GM19025 (cell line): ENCODE measurements at regions not wholly inside any gene's neighbourhood (a gene's known extent, or its start where the extent isn't known, plus 50 kb on each side); places are given as distances from the start of the nearest gene placed in this dataset.
"Not testable (repeated sequence)": the region's sequence is repeated elsewhere in the genome, so short reads cannot be mapped to it uniquely, and the experiment has no call there.

Experiments used
- ATAC-seq: cut with Tn5 transposase; IDR thresholded peaks from one replicate; pipeline ENCODE4 v1.9.1; 2021; ENCODE audit warnings: mild to moderate bottlenecking, low read depth, moderate library complexity; ENCODE audit not compliant: unreplicated experiment

DNA sequence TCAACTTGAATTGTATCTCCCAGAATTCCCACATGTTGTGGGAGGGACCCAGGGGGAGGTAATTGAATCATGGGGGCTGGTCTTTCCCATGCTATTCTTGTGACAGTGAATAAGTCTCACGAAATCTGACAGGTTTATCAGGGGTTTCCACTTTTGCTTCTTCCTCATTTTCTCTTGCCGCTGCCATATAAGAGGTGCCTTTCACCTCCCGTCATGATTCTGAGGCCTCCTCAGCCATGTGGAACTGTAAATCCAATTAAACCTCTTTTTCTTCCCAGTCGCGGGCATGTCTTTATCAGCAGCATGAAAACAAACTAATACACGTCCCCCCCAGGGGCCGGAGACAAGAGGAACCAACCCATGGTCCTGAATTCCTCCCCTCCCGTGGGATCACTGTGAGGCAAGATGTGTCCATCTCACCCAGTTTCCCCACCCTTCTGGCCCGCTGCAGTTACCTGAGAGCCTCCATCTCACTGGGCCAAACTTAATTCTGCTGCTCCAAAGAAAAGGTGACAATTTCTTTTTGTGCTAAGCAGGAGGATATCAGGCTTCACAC lies 354.0 kb upstream of the JARID2 start:
- ATAC-seq = not testable (repeated sequence)

DNA sequence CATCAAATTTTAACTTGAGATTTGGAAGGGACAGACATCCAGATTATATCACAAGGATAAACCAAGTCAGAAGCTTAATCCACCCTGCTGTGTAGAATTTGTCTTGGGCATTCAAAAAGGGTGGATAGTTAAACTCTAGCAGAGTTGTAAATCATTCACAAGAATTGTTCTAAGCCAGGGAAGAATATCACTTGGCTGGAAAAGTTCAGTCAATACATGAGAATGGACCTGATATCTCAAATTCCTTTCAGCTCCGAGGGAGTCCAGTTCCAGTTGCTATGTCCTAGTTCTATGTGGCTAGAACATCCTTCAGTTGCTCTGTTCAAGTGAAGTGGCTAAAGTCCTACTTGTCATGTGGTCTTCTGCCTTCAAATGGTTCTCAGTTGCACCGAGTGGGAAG lies 351.8 kb upstream of the JARID2 start:
- ATAC-seq = no peak

DNA sequence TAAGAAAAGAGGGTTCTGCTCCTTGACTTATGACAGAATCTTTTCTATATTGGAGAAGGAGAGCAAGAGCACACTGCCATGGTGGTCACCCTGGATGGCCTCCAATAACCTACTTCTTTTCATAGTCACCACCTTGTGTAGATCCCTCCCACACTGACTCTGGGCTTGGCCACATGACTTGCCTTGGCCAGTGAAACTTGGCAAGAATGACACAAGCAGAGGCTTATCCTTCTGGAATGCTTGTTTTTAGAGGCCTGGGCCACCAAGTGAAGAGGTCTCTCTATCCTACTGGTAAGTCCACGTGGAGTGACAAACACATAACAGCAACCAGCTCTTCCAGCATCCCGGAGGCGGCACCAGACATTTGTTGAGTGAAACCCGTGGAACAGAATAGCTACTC lies 349.4 kb upstream of the JARID2 start:
- no peak for ATAC-seq

DNA sequence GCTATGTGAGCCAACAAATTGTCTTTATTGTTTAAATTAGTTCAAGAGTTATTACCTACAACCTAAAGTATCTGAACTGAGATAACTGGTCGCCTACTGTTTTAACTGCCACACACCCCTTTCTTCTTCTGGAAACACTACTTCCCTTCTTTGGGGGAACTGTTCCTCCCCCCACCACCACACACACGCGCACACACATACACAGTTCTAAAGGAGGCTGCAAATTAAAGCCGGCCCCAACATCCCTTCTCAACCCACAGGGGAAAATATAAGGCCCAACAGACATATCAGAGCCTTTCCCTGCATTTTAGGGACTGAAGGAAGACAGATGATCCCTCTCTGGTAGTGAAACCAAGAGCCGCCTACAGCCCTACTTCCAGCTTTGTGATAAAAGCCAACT lies 348.0 kb upstream of the JARID2 start:
- no peak for ATAC-seq

DNA sequence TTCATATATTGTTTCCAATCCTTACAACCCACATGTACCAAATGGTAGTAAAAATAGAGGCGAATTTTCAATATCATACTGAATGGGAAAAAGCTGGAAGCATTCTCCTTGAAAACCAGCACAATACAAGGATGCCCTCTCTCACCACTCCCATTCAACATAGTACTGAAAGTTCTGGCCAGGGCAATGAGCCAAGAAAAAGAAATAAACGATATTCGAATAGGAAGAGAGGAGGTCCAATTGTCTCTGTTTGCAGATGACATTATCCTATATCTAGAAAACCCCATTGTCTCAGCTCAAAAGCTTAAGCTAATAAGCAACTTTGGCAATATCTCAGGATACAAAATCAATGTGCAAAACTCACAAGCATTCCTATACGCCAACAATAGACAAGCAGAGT lies 346.4 kb upstream of the JARID2 start:
- ATAC-seq = not testable (repeated sequence)

DNA sequence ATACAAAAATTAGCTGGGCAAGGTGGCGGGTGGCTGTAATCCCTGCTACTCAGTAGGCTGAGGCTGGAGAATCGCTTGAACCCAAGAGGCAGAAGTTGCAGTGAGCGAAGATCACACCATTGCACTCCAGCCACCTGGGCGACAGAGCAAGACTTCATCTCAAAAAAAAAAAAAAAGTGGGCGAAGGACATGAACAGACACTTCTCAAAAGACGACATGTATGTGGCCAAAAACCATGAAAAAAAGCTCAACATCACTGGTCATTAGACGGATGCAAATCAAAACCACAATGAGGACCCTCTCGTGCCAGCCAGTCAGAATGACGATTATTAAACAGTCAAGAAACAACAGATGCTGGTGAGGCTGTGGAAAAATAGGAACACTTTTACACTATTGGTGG lies 344.9 kb upstream of the JARID2 start:
- no peak for ATAC-seq

DNA sequence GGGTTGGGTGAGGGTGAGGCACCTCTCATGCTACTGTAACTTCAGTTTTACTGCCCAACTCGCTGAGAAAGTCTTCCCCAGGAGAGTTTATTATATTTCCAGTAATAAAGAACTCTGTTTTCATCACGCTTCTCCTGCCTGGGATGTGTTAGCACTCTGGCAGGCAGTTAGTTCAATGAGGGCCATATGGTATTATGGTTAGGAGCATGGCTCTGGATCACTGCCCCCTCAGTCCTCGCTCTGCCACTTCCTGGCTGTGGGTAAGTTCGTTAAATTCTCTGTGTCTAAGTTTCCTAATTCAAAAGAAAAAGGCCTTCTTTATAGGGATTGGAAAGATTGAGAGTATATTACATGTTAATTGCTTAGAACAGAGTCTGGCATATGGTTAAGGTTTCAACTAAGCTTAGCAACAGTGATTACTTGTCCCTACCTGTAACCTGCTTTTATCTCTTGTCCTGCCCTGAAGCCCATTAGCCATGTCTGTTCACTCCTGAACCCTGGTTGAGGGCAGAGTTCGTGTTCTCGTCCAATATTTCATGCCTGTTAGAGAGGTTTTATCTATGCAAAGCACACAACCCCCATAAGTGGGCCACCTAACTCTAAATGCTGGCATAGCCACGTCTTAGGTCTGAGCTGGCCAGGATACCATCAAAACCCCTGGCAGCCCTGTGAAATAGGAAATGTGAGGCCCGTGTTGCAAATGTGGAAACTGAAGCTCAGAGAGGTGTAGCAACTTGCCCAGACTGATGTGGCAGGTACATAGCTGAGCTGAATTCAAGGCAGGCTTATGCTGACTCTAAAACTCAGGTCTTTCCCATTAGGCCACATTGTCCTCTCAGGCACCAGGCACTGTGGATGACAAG lies 342.5 kb upstream of the JARID2 start:
- no peak for ATAC-seq

DNA sequence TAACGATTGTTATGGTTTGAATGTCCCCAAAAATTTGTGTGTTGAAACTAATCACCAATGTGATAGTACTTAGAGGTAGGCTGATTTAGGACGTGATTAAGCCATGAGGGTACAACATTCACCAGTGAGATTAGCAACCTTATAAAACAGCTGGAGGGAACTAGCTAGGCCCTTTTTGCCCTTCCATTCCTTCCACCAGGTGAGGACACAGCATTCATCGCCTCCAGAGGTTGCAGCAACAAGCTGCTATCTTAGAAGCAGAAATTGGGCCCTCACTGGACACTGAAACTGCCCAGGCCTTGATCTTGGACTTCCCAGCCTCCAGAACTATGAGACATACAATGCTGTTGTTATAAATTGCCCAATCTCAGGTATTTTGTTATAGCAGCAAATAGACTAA lies 340.7 kb upstream of the JARID2 start:
- ATAC-seq = no peak

DNA sequence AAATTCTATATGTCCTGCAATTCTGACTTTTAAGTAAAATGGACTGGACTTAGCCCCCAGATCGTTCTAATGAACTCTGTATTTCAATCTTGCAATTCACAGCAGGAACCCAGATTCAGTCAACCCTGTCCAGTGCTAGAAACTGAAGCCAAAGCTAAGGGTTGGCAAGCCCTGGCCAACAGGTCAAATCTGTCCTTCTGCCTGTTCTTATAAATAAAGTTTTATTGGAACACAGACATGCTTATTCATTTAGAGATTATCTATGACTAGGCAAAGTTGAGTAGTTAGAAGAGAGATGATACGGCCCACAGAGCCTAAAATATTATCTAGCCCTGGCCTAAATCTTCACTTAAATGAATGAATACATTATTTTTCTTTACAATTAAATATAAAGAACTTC lies 339.2 kb upstream of the JARID2 start:
- no peak for ATAC-seq

DNA sequence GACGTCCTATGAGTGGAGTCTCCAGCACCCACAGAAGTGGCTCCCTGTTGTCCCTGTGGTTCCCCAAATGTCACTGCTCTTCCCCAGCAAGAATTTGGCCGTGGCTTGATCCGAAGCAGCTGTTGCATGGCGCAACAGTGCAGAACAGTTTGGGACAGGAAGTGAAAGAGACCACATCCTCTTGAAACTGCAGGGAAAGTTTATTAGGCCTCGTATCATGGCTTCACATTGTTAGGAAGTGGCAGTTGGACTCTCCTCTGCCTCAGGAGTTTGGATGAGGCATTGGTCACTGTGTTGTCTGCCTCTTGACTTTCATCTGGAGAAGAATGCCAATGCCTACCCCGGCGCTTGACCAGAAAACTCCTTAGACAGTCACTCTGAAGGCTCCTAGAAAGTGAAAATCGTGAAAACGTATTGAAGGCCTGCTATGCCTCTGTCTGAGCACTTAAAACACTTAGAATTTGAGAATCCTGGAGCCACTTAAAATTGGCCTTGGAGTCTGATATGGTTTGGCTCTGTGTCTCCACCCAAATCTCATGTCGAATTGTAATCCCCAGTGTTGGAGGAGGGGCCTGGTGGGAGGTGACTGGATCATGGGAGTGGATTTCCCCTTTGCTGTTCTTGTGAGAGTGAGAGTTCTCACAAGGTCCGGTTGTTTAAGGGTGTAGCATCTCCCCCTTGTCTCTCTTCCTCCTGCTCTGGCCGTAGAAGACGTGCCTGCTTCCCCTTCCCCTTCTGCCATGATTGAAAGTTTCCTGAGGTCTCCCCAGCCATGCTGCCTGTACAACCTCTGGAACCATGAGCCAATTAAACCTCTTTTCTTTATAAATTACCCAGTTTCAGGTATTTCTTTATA lies 334.9 kb upstream of the JARID2 start:
- ATAC-seq = peak; percentile 72

DNA sequence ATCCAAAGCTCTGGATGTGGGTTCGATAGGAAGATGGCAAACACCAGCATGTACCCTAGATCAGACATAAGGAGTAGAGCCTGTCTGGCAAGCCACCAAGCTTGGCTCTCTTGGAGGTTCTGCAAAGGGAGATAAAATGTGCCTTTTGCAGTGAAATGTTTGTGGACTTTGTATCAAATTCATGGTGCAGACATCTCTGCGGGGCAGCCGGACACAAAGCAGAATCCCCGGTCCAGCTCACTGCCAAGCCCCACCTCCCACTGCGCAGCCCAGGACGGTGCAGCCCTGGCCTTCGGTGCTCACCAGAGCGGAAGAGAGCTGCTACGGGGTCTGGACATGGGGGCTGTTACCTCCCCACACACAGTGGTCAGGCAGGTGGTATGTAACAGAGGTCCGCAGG lies 333.6 kb upstream of the JARID2 start:
- ATAC-seq = no peak

DNA sequence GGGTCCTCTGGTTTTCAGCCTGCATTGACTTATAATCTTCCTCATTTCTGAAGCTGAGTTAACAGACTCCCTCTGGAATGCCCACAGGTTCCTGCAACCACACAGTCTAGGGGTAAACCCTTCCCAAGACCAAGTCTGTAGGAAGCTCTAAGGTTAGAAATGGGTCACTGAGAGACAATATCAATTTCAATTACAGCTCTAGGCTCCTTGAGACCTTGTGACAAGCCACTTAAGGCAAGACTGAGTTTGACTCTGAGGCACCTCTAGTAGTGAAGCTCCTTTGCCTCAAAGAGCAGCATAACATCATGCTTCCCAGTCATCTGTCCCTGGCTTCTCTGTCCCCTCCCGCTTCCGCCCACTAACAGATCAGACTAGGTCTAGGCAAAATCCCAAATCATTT lies 333.2 kb upstream of the JARID2 start:
- no peak for ATAC-seq

DNA sequence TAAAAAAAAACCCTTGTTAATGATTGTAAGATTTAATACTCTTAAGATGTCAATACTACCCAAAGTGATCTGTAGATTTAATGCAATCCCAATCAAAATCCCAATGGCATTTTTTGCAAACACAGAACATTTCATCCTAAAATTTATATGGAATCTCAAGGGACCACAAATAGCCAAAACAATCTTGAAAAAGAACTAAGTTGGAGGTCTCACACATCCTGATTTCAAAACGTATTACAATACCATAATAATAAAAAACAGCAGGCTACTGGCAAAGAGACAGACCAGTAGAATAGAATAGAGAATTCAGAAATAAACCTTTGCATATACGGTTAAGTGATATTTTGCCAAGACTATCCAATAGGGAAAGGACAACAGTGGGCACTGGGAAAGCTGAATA lies 331.9 kb upstream of the JARID2 start:
- ATAC-seq = no peak

DNA sequence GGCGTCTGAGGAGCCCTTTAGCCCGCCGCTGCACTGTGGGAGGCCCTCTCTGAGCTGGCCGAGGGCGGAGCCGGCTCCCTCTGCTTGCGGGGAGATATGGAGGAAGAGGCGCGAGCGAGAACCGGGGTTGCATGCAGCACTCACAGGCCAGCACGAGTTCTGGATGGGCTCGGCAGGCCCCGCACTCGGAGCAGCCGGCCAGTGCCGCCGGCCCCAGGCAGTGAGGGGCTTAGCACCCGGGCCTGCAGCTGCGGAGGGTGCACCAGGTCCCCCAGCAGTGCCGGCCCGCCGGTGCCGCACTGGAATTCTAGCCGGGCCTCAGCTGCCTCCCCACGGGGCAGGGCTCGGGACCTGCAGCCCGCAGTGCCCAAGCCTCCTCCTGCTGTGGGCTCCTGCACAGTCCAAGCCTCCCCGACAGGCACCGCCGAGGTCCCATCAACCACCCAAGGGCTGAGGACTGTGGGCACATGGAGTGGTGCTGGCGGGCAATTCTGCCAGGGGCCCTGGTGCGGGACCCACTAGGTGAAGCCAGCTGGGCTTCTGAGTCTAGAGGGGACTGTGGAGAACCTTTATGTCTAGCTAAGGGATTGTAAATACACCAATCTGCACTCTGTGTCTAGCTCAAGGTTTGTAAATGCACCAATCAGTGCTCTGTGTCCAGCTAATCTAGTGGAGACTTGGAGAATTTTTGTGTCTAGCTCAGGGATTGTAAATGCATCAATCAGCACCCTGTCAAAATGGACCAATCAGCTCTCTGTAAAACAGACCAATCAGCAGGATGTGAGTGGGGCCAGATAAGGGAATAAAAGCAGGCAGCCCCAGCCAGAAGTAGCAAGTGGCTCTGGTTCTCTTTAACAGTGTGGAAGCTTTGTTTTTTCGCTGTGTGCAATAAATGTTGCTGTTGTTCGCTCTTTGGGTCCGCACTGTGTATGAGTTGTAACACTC lies 329.7 kb upstream of the JARID2 start:
- no peak for ATAC-seq

DNA sequence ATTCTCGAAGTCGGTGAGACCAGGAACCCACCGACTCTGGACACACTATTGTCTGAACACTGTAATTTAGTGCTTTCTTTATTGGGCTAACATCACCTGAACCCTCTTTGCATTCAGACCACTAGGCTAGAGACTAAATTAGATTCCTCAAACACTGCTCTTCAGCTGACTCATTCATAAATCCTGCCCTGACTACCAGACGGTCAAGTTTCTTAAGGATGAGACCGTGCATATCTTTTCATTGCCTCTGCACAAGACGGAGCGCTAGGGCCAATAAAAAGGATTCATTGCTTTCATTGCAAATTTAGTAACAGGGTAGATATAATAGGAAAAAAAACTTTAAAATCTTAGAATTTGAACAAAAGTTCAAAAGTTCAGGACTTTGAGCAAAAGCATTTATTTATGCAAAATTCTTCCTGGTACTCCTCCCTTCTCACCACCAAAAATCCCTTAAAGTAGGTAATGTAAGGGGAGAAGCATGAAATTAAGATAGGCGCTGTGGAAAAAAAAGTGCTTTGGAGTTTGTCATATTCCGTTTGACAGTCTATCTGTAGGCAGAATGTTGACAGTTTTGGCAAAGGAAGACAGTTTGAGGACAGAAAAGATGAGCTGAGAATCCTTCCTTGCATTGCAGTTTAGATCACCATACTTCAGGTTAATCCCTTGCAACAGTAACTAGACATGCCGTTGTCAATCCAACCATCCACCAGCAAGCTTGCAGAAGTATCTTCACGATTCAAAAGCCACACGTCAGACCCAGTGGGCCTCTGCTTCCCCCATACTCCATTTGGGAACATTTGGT lies 328.6 kb upstream of the JARID2 start:
- no peak for ATAC-seq

DNA sequence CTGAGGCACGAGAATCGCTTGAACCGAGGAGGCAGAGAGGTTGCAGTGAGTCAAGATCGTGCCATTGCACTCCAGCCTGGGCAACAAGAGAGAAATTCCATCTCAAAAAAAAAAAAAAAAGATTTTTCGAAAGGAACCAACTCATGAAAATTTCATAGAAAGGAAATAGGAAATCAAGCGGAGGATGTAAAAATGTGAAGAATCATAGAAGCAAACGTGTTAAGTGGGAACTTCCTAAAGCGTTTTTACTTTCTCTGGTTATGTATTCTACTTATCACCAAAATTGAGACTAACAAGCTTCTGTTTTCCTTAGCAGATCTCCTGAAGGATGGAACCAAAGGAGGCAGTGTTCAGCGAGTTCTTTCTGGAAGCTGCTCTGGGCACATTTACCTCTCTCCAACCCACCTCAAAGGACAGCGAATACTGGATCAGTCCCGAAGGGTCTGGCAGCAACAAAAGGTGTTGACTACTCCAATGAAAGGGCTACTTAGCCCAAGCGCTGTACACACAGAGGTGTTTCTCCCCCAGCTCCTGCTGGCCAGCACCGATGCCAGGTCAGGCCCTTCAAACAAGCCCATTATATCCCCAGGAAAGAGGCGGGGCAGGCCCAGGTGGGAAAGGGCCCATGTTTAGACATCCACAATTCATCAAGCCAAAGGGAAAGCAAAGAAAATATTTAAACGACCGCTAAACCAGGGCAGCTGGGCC lies 327.5 kb upstream of the JARID2 start:
- ATAC-seq = no peak

DNA sequence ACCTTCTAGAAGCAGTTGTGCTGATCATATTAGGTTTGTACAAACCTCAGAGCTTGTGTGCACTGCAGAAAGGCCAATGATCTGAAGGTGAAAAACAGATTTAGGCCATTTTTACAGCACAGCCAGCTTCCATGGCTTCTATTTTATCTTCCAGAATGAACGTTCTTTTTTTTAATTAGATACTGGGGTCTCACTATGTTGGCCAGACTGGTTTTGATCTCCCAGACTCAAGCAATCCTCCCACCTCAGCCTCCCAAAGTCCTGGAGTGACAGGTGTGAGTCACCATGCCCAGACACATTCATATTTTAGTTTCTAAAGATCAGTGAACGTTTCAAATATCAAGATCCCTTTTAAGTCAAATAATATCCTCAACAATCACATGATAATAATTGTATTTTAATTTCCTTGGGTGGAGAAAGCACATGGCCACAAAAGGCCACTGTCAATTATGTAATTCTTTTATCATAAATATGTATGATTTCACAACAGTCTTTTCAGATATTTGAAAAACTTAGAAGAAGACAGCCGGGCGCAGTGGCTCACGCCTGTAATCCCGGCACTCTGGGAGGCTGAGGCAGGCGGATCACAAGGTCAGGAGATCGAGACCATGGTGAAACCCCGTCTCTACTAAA lies 326.7 kb upstream of the JARID2 start:
- no peak for ATAC-seq

DNA sequence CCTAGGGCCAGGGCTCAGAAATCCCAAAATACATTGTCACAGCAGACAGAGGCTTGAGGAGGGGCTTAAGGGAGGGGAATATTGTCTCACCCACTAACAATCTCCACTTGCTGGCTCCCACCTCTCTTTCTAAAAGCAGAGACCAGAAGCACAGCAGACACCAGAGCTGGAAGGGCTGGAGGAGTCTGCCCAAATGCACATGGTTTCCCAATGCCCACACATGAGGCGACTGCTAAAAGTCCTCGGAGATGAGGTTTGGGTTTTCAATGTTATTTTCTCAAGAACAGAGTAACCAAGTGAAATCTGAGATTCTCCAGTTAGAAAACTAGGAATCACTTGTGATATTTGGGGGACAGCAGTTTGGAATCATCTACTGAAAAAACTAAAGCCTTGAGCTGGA lies 325.6 kb upstream of the JARID2 start:
- no peak for ATAC-seq
